ENCODE measurements at regions not wholly inside any gene's neighbourhood (a gene's known extent, or its start where the extent isn't known, plus 50 kb on each side); places are given as distances from the start of the nearest gene placed in this dataset.
A peak's percentile ranks its signal among the peaks of the same experiment; 100 is the strongest.

DNA sequence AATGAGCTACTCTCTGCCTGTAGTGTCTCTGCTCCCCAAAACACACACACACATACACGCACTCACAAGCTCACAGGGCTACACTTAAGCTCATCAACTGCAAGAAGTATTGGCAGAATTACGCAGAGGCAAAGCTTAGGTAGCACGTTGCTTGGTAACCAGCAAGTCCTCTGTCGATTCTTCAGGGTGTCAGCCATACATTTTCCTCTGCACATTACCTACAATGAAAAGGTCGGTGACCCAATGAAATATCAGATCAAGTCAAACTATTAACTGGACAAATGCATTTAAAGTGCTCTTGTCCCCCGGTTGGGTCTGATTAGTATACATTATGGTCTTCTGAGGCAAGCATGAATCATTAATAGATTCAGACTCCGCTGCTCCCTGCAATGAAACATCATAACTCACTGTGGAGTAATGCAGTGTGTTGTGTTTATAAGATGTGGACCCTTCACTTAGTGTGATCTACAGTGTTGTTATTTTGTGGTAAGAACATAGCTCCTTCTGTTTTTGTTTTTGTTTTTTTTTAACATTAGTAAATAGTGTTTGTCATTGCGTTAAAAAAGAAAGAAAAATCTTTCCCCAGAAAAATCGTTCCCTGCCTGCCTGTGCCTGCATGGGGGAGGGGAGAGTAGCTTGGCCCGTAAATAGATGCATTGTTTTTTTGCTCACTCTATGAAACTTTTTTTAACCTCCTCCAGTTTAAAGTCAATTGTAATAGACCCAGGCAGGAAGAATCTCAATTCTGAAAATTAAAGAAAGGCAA is 325.5 kb downstream of the SFMBT2 start:
- Histone ChIP-seq H3K9me3 (no peaks in the 10 kb centered on the region), H3K27me3 (replicated peaks in 1 of 7) (no peaks in the 10 kb centered on the region), H3K36me3 (no peaks in the 10 kb centered on the region), H3K4me3 (no peak overlapping the region), H3K27ac (peak overlapping the region in 5 of 8 donors; percentile 33 to 59 (median 40)), H3K4me1 (peaks cover 0 to 42% (median 10%) of the 10 kb centered on the region in 6 donors)
- 53 to 74% (median 58%) methylated on average over 10 of the region's 10 CpGs for WGBS, 5 donors
- DNase-seq: no peak
- no peak for TF ChIP-seq POLR2A (IDR thresholded peaks at IDR 0.05)
- TF ChIP-seq POLR2AphosphoS5 (IDR thresholded peaks at IDR 0.05): no peak
- no peak for TF ChIP-seq CTCF (IDR thresholded peaks at IDR 0.05 in 8 of 11, conservative IDR thresholded peaks at IDR 0.05 in 3 of 11)
- intact Hi-C loops (cut with DNase I; ENCODE audit: low total_unique reads): no loop called here

DNA sequence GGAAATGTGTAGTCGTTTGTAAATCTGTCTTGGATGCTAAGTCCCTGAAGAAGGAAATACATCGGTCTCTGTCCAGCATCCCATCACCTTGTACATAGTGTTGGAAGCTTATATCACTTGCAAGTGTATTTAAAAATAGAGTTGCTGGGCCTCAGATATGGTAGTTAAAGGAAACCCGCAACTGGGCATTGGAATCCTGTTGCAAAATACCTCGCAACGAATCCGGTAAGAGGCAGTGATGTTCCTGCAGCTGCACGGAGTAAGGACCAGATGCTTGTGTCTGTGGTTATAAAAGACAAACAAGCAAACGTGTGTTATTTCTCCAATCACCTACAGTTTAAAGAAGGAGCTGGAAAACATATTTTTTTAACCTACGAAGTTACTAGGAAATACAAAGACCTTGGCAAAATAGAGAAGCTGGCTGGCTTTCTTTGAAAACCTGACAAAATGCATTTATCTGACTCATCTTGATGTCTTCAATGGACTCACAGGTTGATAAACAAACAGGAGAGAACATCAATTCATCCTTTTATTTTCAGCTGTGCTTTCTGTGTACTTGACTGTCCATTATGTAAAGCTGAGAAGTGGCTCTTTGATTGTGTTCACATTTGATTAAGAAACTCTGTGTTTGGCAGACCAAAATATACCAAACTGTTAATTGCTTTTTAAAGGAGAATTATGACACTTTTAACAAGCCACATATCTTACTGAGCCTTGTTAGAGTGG is 326.4 kb downstream of the SFMBT2 start:
- H3K4me3 ChIP-seq: no peak overlapping the region
- H3K27ac ChIP-seq: peak overlapping the region in 3 of 8 donors; percentile 20 to 59 (median 57)
- no peak for DNase-seq
- intact Hi-C loops (cut with DNase I; ENCODE audit: low total_unique reads): no loop called here
- 30 to 42% (median 38%) methylated on average over 9 of the region's 9 CpGs for WGBS, 5 donors
- no peaks in the 10 kb centered on the region for H3K9me3 ChIP-seq
- H3K4me1 ChIP-seq: peaks cover 0 to 42% (median 10%) of the 10 kb centered on the region in 6 donors
- H3K27me3 ChIP-seq (replicated peaks in 1 of 7): no peaks in the 10 kb centered on the region
- TF ChIP-seq CTCF (IDR thresholded peaks at IDR 0.05 in 8 of 11, conservative IDR thresholded peaks at IDR 0.05 in 3 of 11) (no peak), POLR2AphosphoS5 (IDR thresholded peaks at IDR 0.05) (no peak), POLR2A (IDR thresholded peaks at IDR 0.05) (no peak)
- H3K36me3 ChIP-seq: no peaks in the 10 kb centered on the region

DNA sequence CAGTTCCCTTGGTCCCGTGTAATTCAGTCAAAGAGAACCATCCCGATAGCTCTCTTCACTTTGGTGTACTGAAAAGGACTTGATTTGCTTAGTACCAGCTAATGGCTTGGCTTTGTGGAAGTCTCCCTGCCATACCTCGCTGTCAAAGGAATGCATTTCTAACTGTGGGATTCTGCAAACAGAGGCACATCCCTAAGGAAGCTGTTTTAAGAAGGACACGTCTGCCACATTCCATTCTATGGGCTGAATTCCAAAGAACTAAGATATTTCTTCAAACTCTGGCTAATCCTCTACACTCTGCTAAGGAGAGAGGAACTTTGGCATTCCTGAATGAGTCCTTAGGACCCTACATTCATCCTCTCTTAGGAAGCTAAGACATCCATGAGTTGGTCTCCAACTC is 327.9 kb downstream of the SFMBT2 start:
- intact Hi-C loops (cut with DNase I; ENCODE audit: low total_unique reads): no loop called here
- Histone ChIP-seq H3K4me3 (no peak overlapping the region), H3K36me3 (no peaks in the 10 kb centered on the region), H3K4me1 (peaks cover 0 to 42% (median 10%) of the 10 kb centered on the region in 6 donors), H3K27ac (no peak overlapping the region), H3K9me3 (no peaks in the 10 kb centered on the region), H3K27me3 (replicated peaks in 1 of 7) (no peaks in the 10 kb centered on the region)
- TF ChIP-seq POLR2A (IDR thresholded peaks at IDR 0.05) (no peak), POLR2AphosphoS5 (IDR thresholded peaks at IDR 0.05) (no peak), CTCF (IDR thresholded peaks at IDR 0.05 in 8 of 11, conservative IDR thresholded peaks at IDR 0.05 in 3 of 11) (no peak)
- DNase-seq: no peak
- 62 to 78% (median 71%) methylated on average over 4 of the region's 4 CpGs for WGBS, 5 donors

GRCh38 chr10:7077880-7078279 is 333.0 kb downstream of the SFMBT2 start:
- Histone ChIP-seq H3K9me3 (peaks cover 0 to 1% (median 0%) of the 10 kb centered on the region in 8 donors), H3K4me1 (peaks cover 0 to 16% (median 5%) of the 10 kb centered on the region in 6 donors), H3K36me3 (no peaks in the 10 kb centered on the region), H3K4me3 (no peak overlapping the region), H3K27me3 (replicated peaks in 1 of 7) (no peaks in the 10 kb centered on the region), H3K27ac (no peak overlapping the region)
- no peak for DNase-seq
- intact Hi-C loops (cut with DNase I; ENCODE audit: low total_unique reads): no loop called here
- no peak for TF ChIP-seq CTCF (IDR thresholded peaks at IDR 0.05 in 8 of 11, conservative IDR thresholded peaks at IDR 0.05 in 3 of 11)
- TF ChIP-seq POLR2AphosphoS5 (IDR thresholded peaks at IDR 0.05): no peak
- TF ChIP-seq POLR2A (IDR thresholded peaks at IDR 0.05): no peak
- 73 to 90% (median 76%) methylated on average over 5 of the region's 5 CpGs for WGBS, 5 donors
